H1 (cell line): ENCODE measurements at regions not wholly inside any gene's neighbourhood (a gene's known extent, or its start where the extent isn't known, plus 50 kb on each side); places are given as distances from the start of the nearest gene placed in this dataset.

Experiments
- CTCF ChIA-PET: fragments of 300-600 bp; sonication (Branson Sonifier 250); formaldehyde crosslinking; loops from one replicate; lab custom pipeline; 2021; ENCODE audit not compliant: partially characterized antibody; lab: Charles Lee
- POLR2A ChIA-PET: fragments of 300-600 bp; sonication (Branson Sonifier 250); formaldehyde crosslinking; loops from one replicate; lab custom pipeline; 2021; ENCODE audit warnings: inconsistent platforms; ENCODE audit not compliant: partially characterized antibody; lab: Charles Lee
- DNase-seq, 2 experiments: peaks; one replicate each; pipeline versions ENCODE4 v3.0.0 to v3.0.0-alpha.2; 2010 to 2022; ENCODE audit warnings: low spot score in 2 of 2, low read depth in 1 of 2, mixed read lengths in 1 of 2
- FAIRE-seq: peaks from 2 replicates; lab custom pipeline; 2011; peaks lifted over from hg19 to GRCh38; lab: Jason Lieb, UNC
- H2AFZ ChIP-seq: 2 replicates; pipeline ENCODE4 v1.8.1; 2012; ENCODE audit warnings: low read length, inconsistent platforms
- H2AK5ac ChIP-seq: 2 replicates; pipeline ENCODE4 v1.6.1; 2013; ENCODE audit warnings: low read depth, low read length
- H2BK120ac ChIP-seq: replicated peaks from 2 replicates; pipeline ENCODE3; 2013; ENCODE audit warnings: low read depth, low read length, inconsistent platforms
- H2BK12ac ChIP-seq: 2 replicates; pipeline ENCODE4 v1.6.1; 2013; ENCODE audit warnings: low read depth, low read length
- H2BK15ac ChIP-seq: 2 replicates; pipeline ENCODE4 v1.6.1; 2013; ENCODE audit warnings: low read length
- H2BK20ac ChIP-seq: 2 replicates; pipeline ENCODE4 v1.6.1; 2013; ENCODE audit warnings: low read length
- H2BK5ac ChIP-seq: 2 replicates; pipeline ENCODE4 v1.6.1; 2013; ENCODE audit warnings: low read depth, low read length
- H3K14ac ChIP-seq: 2 replicates; pipeline ENCODE4 v1.6.1; 2013; ENCODE audit warnings: inconsistent platforms; ENCODE audit not compliant: insufficient read length
- H3K18ac ChIP-seq: 2 replicates; pipeline ENCODE4 v1.6.1; 2013; ENCODE audit warnings: low read length; ENCODE audit errors: extremely low read depth
- H3K23ac ChIP-seq: 2 replicates; pipeline ENCODE4 v1.6.1; 2013; ENCODE audit warnings: inconsistent platforms; ENCODE audit not compliant: insufficient read length
- H3K23me2 ChIP-seq: 2 replicates; pipeline ENCODE4 v1.6.1; 2013; ENCODE audit warnings: low read depth, low read length
- H3K27ac ChIP-seq: 2 replicates; pipeline ENCODE4 v1.6.1; 2011; ENCODE audit warnings: low read depth, low read length, inconsistent platforms
- H3K27me3 ChIP-seq, 4 experiments: replicated peaks in 1 of 4; 1 replicate in 1 of 4; 2 replicates in 3 of 4; pipeline versions ENCODE4 v1.6.1 to v1.8.1; 2011 to 2013; ENCODE audit warnings: low read length in 3 of 4, mild to moderate bottlenecking in 3 of 4, inconsistent platforms in 2 of 4, mixed read lengths in 2 of 4, moderate library complexity in 1 of 4; ENCODE audit not compliant: control insufficient read depth in 3 of 4, insufficient read depth in 3 of 4; ENCODE audit errors: extremely low read depth in 1 of 4
- H3K36me3 ChIP-seq, 4 experiments: 2 replicates each; pipeline versions ENCODE4 v1.6.1 to v1.8.1; 2011 to 2013; ENCODE audit warnings: mild to moderate bottlenecking in 4 of 4, low read length in 3 of 4, moderate library complexity in 2 of 4, control low read depth in 1 of 4, inconsistent platforms in 1 of 4; ENCODE audit not compliant: insufficient read depth in 4 of 4, control insufficient read depth in 2 of 4
- H3K4ac ChIP-seq: replicated peaks from 2 replicates; pipeline ENCODE3; 2013; ENCODE audit warnings: low read length, low read depth, mixed read lengths, inconsistent platforms; ENCODE audit not compliant: insufficient read length
- H3K4me1 ChIP-seq, 4 experiments: replicated peaks in 1 of 4; 1 replicate in 1 of 4; 2 replicates in 3 of 4; pipeline versions ENCODE4 v1.6.1 to v1.8.1; 2011 to 2013; ENCODE audit warnings: low read length in 3 of 4, inconsistent platforms in 2 of 4, mixed read lengths in 1 of 4; ENCODE audit not compliant: insufficient read depth in 4 of 4, control insufficient read depth in 3 of 4
- H3K4me2 ChIP-seq, 2 experiments: 2 replicates each; pipeline versions ENCODE4 v1.6.1 to v1.8.1; 2011 to 2013; ENCODE audit warnings: low read depth in 2 of 2, low read length in 2 of 2, control low read depth in 1 of 2, inconsistent platforms in 1 of 2, mild to moderate bottlenecking in 1 of 2; ENCODE audit not compliant: insufficient read depth in 1 of 2
- H3K4me3 ChIP-seq, 4 experiments: fragments of 200-600, 300-600 bp in 1 of 4; sonication (generic), shearing (Covaris generic), sonication (Bioruptor Twin) in 1 of 4; 2 replicates each; pipeline versions ENCODE4 v1.5.1 to v1.8.1; 2011 to 2016; ENCODE audit warnings: low read length in 4 of 4, low read depth in 3 of 4, control low read depth in 2 of 4, inconsistent platforms in 2 of 4, mild to moderate bottlenecking in 2 of 4, mixed read lengths in 1 of 4, moderate library complexity in 1 of 4; ENCODE audit not compliant: insufficient read depth in 2 of 4; ENCODE audit errors: extremely low read depth in 1 of 4
- H3K56ac ChIP-seq: replicated peaks from 2 replicates; pipeline ENCODE3; 2013; ENCODE audit warnings: low read depth, mild to moderate bottlenecking, mixed read lengths, low read length, inconsistent platforms; ENCODE audit not compliant: insufficient read length
- H3K79me1 ChIP-seq: 2 replicates; pipeline ENCODE4 v1.6.1; 2013; ENCODE audit warnings: low read depth, low read length, control low read depth
- H3K79me2 ChIP-seq, 2 experiments: 2 replicates each; pipeline versions ENCODE4 v1.6.1 to v1.8.1; 2012 to 2013; ENCODE audit warnings: low read length in 2 of 2, mild to moderate bottlenecking in 2 of 2, inconsistent platforms in 1 of 2; ENCODE audit not compliant: insufficient read depth in 2 of 2, control insufficient read depth in 1 of 2
- H3K9ac ChIP-seq, 4 experiments: replicated peaks in 1 of 4; 1 replicate in 1 of 4; 2 replicates in 3 of 4; pipeline versions ENCODE4 v1.6.1 to v1.8.1; 2011 to 2013; ENCODE audit warnings: low read depth in 3 of 4, low read length in 3 of 4, control low read depth in 2 of 4, mild to moderate bottlenecking in 2 of 4, moderate library complexity in 2 of 4, inconsistent platforms in 1 of 4; ENCODE audit errors: extremely low read depth in 1 of 4
- H3K9me3 ChIP-seq, 2 experiments: 2 replicates each; pipeline versions ENCODE4 v1.6.1 to v1.8.1; 2012 to 2013; ENCODE audit warnings: mild to moderate bottlenecking in 2 of 2, moderate library complexity in 2 of 2, control low read depth in 1 of 2, inconsistent platforms in 1 of 2, low read depth in 1 of 2, low read length in 1 of 2, mixed read lengths in 1 of 2; ENCODE audit not compliant: insufficient read depth in 2 of 2
- H4K20me1 ChIP-seq, 2 experiments: replicated peaks in 1 of 2; 2 replicates each; pipeline versions ENCODE3 to v1.8.1; 2011 to 2013; ENCODE audit warnings: inconsistent platforms in 2 of 2, low read length in 2 of 2, mild to moderate bottlenecking in 1 of 2; ENCODE audit not compliant: insufficient read depth in 2 of 2, control insufficient read depth in 1 of 2
- H4K5ac ChIP-seq: 2 replicates; pipeline ENCODE4 v1.6.1; 2013; ENCODE audit warnings: low read length, low read depth, mixed read lengths, inconsistent platforms; ENCODE audit not compliant: insufficient read length
- H4K8ac ChIP-seq: 2 replicates; pipeline ENCODE4 v1.8.0; 2013; ENCODE audit warnings: mild to moderate bottlenecking, moderate library complexity, low read length, inconsistent platforms; ENCODE audit not compliant: insufficient read depth; ENCODE audit errors: extremely low read depth
- H4K91ac ChIP-seq: replicated peaks from 2 replicates; pipeline ENCODE3; 2013; ENCODE audit warnings: low read length, mixed read lengths, inconsistent platforms; ENCODE audit not compliant: insufficient read length
- CTCF ChIP-seq, 3 experiments: IDR thresholded peaks; 1 replicate in 2 of 3; 2 replicates in 1 of 3; pipeline versions ENCODE4 v1.5.1 to v1.6.1; 2011; ENCODE audit warnings: low read length in 3 of 3, mild to moderate bottlenecking in 3 of 3, inconsistent platforms in 2 of 3, low read depth in 1 of 3, moderate library complexity in 1 of 3; ENCODE audit not compliant: insufficient read depth in 1 of 3; ENCODE audit errors: control extremely low read depth in 1 of 3
- EP300 ChIP-seq, 2 experiments: IDR thresholded peaks; 1 replicate in 1 of 2; 2 replicates in 1 of 2; pipeline ENCODE4 v1.6.1; 2011 to 2012; ENCODE audit warnings: low read depth in 2 of 2, low read length in 2 of 2, mild to moderate bottlenecking in 2 of 2, borderline replicate concordance in 1 of 2, inconsistent platforms in 1 of 2, moderate library complexity in 1 of 2
- EZH2 ChIP-seq: fragments of 200-600 bp; sonication (generic); IDR thresholded peaks from 2 replicates; pipeline ENCODE4 v1.7.1; 2012; ENCODE audit warnings: low read depth, mild to moderate bottlenecking, moderate library complexity, low read length, inconsistent platforms; ENCODE audit not compliant: severe bottlenecking
- NRF1 ChIP-seq: IDR thresholded peaks from 2 replicates; pipeline ENCODE4 v1.6.1; 2011; ENCODE audit warnings: mild to moderate bottlenecking, low read depth, low read length, improper control_type of control experiment
- POLR2A ChIP-seq, 2 experiments: IDR thresholded peaks; 1 replicate in 1 of 2; 2 replicates in 1 of 2; pipeline ENCODE4 v1.6.1; 2011; ENCODE audit warnings: low read depth in 2 of 2, low read length in 2 of 2, mild to moderate bottlenecking in 2 of 2; ENCODE audit errors: control extremely low read depth in 1 of 2
- RAD21 ChIP-seq, 2 experiments: IDR thresholded peaks in 1 of 2; conservative IDR thresholded peaks in 1 of 2; 2 replicates each; pipeline ENCODE4 v1.6.1; 2011; ENCODE audit warnings: low read depth in 2 of 2, low read length in 2 of 2, improper control_type of control experiment in 1 of 2, inconsistent platforms in 1 of 2, mild to moderate bottlenecking in 1 of 2, moderate library complexity in 1 of 2
- RBBP5 ChIP-seq: IDR thresholded peaks from 2 replicates; pipeline ENCODE4 v1.7.1; 2012; ENCODE audit warnings: low read depth, mild to moderate bottlenecking, inconsistent platforms, low read length, moderate library complexity, borderline replicate concordance
- TAF7 ChIP-seq: optimal IDR thresholded peaks from 2 replicates; pipeline ENCODE3; 2011; ENCODE audit warnings: low read depth, mild to moderate bottlenecking, inconsistent platforms, low read length, moderate library complexity, borderline replicate concordance
- TBP ChIP-seq: IDR thresholded peaks from 2 replicates; pipeline ENCODE4 v1.6.1; 2011; ENCODE audit warnings: low read depth, low read length, improper control_type of control experiment
- WGBS, 2 experiments: shearing (Covaris generic) in 1 of 2; methylation state at CpG; one replicate each; pipeline versions ENCODE4 v1.1.6 to v1.1.7; 2013 to 2015; ENCODE audit warnings: low lambda C conversion rate in 2 of 2, mixed read lengths in 2 of 2, inconsistent platforms in 1 of 2, low coverage in 1 of 2, missing lambda C conversion rate in 1 of 2; ENCODE audit not compliant: insufficient replicate concordance in 2 of 2, insufficient coverage in 1 of 2, insufficient read length in 1 of 2; ENCODE audit errors: extremely low coverage in 1 of 2, missing lambda C conversion rate in 1 of 2; 5-methylcytosine and 5-hydroxymethylcytosine counted together

DNA sequence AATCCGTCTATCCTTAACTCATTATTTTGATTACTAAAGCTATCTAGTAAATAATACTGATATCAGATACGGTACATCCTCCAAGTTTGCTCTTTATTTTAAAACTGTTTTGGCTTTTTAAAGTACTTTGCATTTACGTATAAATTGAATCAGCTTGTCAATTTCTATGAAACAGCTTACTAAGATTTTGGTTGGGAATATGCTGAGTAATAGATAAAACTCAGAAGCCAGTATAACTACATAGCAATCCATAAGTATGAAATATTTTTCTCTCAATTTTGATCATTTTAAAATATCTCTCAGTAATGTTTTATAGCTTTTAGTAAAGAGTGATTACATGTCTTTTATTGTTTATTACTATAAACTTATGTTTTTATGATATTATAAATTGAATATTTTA lies 116.2 kb upstream of the SOX11 start:
- Histone ChIP-seq H4K20me1 (no peaks in the 10 kb centered on the region), H2BK20ac (no peak overlapping the region)
- TF ChIP-seq RAD21 (IDR thresholded peaks at IDR 0.05 in 1 of 2, conservative IDR thresholded peaks at IDR 0.05 in 1 of 2; ENCODE audit: low read depth in 2 of 2, low read length in 2 of 2) (no peak), EZH2 (no peak), POLR2A (IDR thresholded peaks at IDR 0.05; ENCODE audit: control extremely low read depth in 1 of 2, low read depth in 2 of 2, low read length in 2 of 2) (no peak), TBP (no peak), EP300 (IDR thresholded peaks at IDR 0.05; ENCODE audit: borderline replicate concordance in 1 of 2, low read depth in 2 of 2, low read length in 2 of 2) (no peak), TAF7 (no peak), CTCF (IDR thresholded peaks at IDR 0.05; ENCODE audit: control extremely low read depth in 1 of 3, insufficient read depth in 1 of 3, low read depth in 1 of 3, low read length in 3 of 3) (no peak), RBBP5 (no peak), NRF1 (no peak)
- TF ChIP-seq, all 59 proteins: peak for 0
- H2AK5ac ChIP-seq, result no peak overlapping the region
- no peaks in the 10 kb centered on the region for H3K79me1 ChIP-seq
- H3K27ac ChIP-seq, result no peak overlapping the region
- H3K23ac ChIP-seq, result no peak overlapping the region
- H3K9me3 ChIP-seq, result no peaks in the 10 kb centered on the region
- no peak overlapping the region for H3K18ac ChIP-seq
- H4K91ac ChIP-seq, result no peak overlapping the region
- H3K79me2 ChIP-seq, result no peaks in the 10 kb centered on the region
- H3K27me3 ChIP-seq, result no peaks in the 10 kb centered on the region
- H4K8ac ChIP-seq, result no peak overlapping the region
- no peak overlapping the region for H3K4ac ChIP-seq
- FAIRE-seq (no peak), DNase-seq (no peak)
- H3K23me2 ChIP-seq, result no peaks in the 10 kb centered on the region
- no peak overlapping the region for H4K5ac ChIP-seq
- CTCF ChIA-PET, result no interaction called here
- no peak overlapping the region for H2BK120ac ChIP-seq
- no peaks in the 10 kb centered on the region for H3K36me3 ChIP-seq
- H2AFZ ChIP-seq, result no peak overlapping the region
- no peak overlapping the region for H3K56ac ChIP-seq
- H3K4me2 ChIP-seq, result no peak overlapping the region
- no peak overlapping the region for H3K4me3 ChIP-seq
- 62% methylated on average over 3 of the region's 3 CpGs; no CpG with 5 or more reads in 1 of the 2 experiments for WGBS, 2 experiments
- POLR2A ChIA-PET, result no interaction called here
- H2BK12ac ChIP-seq, result no peak overlapping the region
- H2BK5ac ChIP-seq, result no peak overlapping the region
- H3K4me1 ChIP-seq, result no peaks in the 10 kb centered on the region
- no peak overlapping the region for H2BK15ac ChIP-seq
- H3K14ac ChIP-seq, result no peak overlapping the region
- no peak overlapping the region for H3K9ac ChIP-seq
